ENCODE measurements at regions not wholly inside any gene's neighbourhood (a gene's known extent, or its start where the extent isn't known, plus 50 kb on each side); places are given as distances from the start of the nearest gene placed in this dataset.
"Not testable (repeated sequence)": the region's sequence is repeated elsewhere in the genome, so short reads cannot be mapped to it uniquely, and the experiment has no call there.

DNA sequence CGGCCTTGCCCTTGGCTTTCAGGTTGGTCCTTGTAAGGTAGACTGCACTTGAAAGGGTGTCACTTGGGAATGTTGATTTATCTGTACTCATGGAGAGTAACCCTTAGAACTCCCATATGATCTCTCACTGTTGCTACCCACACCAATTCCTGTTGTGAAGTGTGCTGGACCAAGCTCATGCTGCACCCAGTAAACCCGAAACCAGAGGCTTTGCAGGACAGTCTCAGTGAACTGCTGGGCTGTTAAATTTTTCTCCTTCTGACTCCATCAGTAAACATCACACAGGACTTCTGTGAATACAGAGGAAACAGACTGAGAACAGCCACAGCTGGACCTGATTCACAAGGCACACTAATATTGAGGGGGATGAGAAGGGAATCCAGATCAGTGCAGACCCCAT is 783.0 kb downstream of the TMEM121 start:
- DNase-seq: no peak

DNA sequence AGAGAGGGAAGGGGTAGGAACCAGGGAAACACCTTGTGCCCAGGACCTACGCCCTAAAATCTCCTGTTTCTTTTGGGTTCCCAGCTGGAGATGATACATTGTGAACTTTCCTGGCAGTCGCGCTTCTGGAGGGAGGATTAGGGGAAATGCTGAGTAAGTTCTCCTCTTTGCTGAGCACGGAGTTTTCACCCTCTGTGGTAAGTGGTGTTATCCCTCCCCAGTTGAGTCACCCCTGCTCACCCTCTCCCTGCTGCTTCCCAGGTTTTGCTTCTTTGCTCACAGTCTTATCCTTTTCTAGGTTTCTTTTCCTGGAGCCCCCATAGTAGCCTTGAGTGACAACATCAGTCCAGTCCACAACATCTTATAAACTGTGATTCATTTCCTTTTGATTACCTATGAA is 789.1 kb downstream of the TMEM121 start:
- no peak for DNase-seq

- DNase-seq: no peak
These were observed 791.2 kb downstream of the TMEM121 start for GRCh38 chr14:106317593-106317992.

GRCh38 chr14:106318700-106319099 is 792.3 kb downstream of the TMEM121 start:
- DNase-seq: no peak

DNA sequence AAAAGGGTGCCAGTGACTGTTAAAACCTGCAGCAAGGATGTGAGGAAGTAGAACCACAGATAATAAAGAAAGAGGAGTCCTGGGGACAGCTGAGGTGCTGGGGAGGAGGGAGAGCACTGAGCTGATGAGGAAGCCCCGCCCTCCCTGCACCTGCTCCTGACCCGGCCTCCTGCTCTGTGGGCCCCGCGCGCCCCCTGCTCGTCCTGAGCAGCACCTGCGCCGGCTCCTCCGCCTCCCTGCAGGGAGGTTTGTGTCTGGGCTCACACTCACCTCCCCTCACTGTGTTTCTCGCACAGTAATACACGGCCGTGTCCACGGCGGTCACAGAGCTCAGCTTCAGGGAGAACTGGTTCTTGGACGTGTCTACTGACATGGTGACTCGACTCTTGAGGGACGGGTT is 797.6 kb downstream of the TMEM121 start:
- DNase-seq: not testable (repeated sequence)

- DNase-seq: no peak
These were observed 800.9 kb downstream of the TMEM121 start for GRCh38 chr14:106327234-106327633.

GRCh38 chr14:106327702-106328353 is 801.4 kb downstream of the TMEM121 start:
- not testable (repeated sequence) for DNase-seq

- not testable (repeated sequence) for DNase-seq
These were observed 802.9 kb downstream of the TMEM121 start for GRCh38 chr14:106329243-106329642.

GRCh38 chr14:106329987-106330774 is 803.8 kb downstream of the TMEM121 start:
- not testable (repeated sequence) for DNase-seq

GRCh38 chr14:106334428-106335109 is 808.2 kb downstream of the TMEM121 start:
- not testable (repeated sequence) for DNase-seq

DNA sequence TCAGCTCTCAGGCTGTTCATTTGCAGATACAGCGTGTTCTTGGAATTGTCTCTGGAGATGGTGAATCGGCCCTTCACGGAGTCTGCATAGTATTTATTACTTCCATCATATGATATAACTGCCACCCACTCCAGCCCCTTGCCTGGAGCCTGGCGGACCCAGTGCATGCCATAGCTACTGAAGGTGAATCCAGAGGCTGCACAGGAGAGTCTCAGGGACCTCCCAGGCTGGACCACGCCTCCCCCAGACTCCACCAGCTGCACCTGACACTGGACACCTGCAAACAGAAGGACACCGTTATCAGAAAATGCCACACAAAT is 808.7 kb downstream of the TMEM121 start:
- not testable (repeated sequence) for DNase-seq

GRCh38 chr14:106338775-106339174 is 812.4 kb downstream of the TMEM121 start:
- not testable (repeated sequence) for DNase-seq

DNA sequence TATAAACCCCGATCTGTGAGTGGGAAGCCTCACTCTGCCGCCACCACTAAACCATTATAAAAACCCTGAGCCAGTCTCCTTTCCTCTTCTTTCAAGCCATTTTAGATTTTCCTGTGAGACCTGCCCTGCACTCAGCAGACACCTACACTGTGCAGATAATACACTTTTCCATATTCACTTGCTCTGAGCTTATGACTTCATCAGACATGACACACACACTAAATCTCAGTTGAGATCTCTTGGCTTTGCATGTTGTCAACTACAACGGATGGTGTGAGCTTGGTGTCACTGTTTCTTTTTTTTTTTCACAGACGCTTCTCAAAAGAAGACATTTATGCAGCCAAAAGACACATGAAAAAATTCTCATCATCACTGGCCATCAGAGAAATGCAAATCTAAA is 814.3 kb downstream of the TMEM121 start:
- not testable (repeated sequence) for DNase-seq

DNA sequence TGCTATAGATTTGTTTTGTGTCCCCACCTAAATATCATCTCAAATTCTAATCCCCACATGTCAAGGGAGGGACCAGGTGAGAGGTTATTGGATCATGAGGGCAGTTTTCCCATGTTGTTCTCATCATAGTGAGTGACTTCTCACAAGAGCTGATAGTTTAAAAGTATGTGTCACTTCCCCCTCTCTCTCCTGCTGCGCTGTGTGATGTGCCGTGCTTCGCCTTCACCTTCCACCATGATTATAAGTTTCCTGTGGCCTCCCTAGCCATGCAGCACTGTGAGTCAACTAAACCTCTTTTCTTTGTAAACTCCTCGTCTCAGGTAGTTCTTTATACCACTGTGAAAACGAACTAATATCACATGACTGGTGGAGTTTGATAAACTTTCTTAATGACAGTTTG is 814.8 kb downstream of the TMEM121 start:
- DNase-seq: not testable (repeated sequence)

- no peak for DNase-seq
These were observed 817.2 kb downstream of the TMEM121 start for GRCh38 chr14:106343626-106344025.

- not testable (repeated sequence) for DNase-seq
These were observed 817.8 kb downstream of the TMEM121 start for GRCh38 chr14:106344065-106344614.

DNA sequence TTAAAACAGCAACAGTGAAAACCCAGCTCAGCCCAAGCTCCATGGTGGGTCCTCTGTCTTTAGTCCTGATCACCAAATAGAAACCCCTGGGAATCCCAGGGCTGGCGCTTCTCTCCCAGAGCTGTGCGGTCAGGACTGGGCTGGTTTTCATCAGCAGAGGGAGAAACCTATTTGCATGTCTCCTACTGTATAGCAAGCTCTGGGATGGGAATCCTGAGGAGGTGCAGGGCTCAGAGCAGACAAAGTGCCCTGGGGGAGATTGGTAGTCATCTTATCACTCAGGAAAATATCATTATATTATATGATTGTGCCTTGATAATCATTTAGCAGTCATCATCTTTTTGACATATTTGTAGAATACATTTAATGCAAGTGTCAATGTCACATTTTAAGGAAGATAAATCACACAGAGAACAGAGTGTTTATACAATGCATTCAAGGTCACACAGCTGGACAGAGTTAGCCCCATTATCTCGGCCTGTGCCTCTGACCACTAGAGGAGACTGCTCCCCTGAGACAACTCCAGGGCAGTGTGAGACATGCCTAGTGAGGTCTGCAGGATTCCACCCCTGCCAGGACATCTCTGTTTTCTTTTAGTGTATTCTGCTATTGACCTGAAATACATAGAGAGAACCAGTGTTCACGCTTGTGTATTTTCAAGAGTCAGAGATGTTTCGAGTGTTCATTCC is 818.6 kb downstream of the TMEM121 start:
- not testable (repeated sequence) for DNase-seq

GRCh38 chr14:106346084-106346483 is 819.7 kb downstream of the TMEM121 start:
- no peak for DNase-seq

DNA sequence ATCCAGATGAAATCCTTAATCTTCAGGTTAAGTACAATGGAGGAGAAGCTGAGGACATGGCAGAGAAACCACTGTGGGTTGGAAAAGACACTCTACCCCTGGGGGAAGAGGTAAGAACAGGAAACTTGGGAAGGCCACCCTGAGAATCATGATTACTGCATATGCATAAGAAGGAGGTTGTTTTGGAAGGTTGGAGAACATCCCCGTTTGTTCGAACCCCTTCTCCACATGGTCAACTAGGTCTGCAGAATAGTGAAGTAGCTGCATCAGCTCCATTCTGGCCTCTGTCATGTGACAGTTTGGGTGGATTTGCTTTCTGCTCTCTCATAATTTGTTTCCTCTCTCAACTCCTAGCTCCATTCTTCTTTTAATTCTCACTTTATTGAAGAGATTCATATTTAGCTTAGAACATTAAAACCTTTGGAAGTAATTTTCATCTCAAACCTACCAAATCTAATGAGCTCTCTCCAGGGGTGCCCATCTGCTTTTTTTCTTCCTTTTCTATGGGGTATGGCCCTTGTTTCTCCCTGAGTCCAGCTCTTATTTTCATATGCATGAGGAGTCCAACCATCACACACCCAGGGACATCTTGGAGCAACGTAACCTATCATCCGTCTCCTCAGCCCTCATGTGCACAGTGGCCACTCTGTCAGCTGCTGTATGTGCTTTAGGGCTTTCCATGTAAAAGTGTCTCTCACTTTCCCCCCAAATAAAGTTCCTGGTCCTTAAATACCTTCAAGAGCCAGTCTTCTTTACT is 820.3 kb downstream of the TMEM121 start:
- no peak for DNase-seq

- no peak for DNase-seq
These were observed 821.0 kb downstream of the TMEM121 start for GRCh38 chr14:106347291-106347778.

DNA sequence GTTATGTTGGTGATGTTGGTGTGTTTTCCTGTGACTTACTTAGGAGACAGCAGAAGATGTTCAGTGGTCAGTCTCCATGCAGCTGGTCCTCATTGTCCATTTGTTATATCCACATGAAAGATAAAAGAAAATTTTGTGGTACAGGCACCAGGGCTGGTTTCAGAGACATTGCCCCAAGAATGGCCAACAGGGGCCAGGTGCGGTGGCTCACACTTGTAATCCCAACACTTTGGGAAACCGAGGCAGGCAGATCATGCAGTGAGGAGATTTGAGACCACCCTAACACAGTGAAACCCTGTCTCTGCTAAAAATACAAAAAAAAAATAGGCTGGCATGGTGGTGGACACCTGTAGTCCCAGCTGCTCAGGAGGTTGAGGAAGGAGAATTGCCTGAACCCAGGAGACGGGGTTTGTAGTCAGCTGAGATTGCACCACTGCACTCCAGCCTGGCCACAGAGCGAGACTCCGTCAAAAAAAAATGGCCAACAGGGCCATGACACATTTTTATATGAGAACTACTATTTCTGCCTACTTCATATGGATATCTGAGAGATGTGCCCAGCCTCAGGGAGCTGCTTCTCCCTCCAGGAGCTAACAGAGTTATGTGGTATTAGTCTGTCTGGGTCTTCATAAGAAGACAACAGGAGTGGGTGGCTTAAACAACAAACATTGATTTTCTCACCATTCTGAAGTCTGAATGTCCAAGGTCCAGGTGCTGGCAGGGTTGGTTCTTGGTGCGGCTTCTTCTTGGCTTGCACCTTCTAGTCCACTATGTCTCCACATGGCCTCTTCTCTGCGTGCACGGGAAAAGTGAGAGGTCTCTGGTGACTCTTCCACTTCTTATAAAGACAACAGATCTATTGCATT is 821.7 kb downstream of the TMEM121 start:
- DNase-seq: no peak
